Stimulated activated CD4-positive, alpha-beta T cell treated with anti-CD3 and anti-CD28 coated beads, Interleukin-4, amount 100 ng/mL, for 1 hour (primary cell): ENCODE measurements at regions not wholly inside any gene's neighbourhood (a gene's known extent, or its start where the extent isn't known, plus 50 kb on each side); places are given as distances from the start of the nearest gene placed in this dataset.
"Not testable (repeated sequence)": the region's sequence is repeated elsewhere in the genome, so short reads cannot be mapped to it uniquely, and the experiment has no call there.

Experiments used
- DNase-seq: peaks from one replicate; pipeline ENCODE4 v3.0.0-alpha.2; 2020

DNA sequence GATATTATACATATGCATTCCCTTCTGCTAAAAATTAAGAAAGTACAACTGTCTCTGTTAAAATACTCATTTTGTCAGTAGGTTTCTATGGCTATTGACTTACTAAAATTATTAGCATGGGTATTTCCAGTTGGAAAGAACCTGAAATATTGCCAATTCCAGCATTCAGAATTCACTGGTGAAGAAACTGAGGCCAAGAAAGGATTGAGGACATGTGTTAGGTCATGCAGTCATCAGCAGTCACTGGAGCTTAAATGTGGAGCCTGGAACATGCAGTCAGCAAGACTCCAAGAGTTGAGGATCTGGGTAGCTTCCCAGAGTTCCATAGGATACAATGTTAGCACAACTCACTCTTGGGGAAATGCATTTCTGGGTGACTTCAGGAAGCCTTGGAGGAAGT, 1335.6 kb downstream of the AACS start:
- DNase-seq: no peak

GRCh38 chr12:126404293-126404881, 1339.2 kb downstream of the AACS start:
- no peak for DNase-seq

DNA sequence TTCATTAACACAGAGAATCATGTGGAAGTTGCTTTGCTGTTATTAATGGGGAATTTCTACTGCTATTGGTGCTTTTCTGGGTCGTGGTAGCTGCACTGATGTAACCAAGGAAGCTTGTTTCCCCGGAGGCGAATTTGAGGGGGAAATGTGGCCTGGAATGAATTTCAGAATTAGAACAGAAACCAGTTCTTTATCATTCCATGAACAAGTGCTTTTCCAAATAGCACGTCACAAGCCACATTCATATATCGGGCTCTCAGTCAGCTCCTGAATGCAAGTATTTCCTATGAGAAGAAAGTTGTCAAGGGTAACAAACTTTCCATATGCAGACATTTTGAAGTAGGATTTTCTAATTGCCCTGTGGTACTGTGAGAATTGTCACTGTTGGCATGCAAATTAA, 1353.2 kb downstream of the AACS start:
- DNase-seq: no peak

DNA sequence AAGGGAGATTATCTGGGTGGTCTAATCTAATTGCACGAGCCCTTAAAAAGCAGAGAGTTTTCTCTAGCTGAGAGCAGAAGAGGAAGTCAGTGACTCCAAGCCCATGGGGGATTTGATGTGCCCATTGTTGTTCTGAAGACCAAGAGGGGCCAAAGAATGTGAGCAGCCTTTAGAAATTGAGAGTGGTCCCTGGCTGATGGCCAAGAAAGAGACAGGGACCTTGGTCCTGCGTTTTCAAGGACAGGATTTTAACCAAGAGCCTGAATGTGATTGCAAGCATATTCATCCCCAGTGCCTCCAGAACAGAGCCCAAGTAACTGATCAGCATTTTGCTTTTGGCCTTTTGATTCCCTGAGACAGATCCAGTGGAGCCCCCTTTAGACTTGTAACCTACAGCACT, 1353.9 kb downstream of the AACS start:
- DNase-seq: no peak

DNA sequence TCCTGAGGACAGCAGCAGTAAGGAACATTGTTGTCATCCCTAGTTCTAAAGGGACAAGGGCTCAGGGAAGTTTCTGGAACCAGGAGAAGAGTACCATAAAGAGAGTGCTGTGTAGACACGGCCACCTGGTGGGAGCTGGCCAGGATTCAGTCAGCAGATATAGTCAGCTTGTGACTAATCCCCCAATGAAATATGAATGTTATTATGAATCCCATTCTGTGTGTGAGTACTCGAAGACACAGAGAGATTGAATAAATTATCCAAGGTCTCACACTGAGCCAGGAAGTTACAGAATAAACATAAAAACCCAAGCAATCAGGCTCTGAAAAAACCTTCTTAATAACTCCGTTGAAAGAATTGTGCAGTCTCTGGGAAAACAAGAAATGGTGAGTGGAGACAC, 1359.5 kb downstream of the AACS start:
- DNase-seq: no peak

- no peak for DNase-seq
Measured at GRCh38 chr12:126425264-126425663, 1360.0 kb downstream of the AACS start.

DNA sequence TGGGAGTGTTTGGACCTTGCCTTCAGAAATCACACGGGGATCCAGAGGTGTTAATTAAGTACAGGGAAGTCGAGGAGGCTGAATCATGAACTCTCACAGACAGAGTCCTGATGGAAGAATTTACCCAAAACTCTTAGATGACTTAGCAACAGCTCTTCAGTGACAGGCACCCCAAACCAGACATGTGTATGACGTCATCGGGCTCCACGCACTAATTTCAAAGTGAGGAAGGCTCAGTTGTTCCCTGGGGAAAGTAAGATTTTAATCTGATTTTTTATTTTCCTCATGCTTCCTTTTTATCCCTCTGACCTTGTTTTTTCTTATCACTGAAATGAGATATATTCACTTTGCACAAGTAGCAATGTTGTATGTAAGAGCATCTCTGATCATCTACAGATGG, 1363.5 kb downstream of the AACS start:
- no peak for DNase-seq

GRCh38 chr12:126430921-126431320, 1365.7 kb downstream of the AACS start:
- DNase-seq: no peak

GRCh38 chr12:126431767-126432166, 1366.5 kb downstream of the AACS start:
- DNase-seq: no peak

- DNase-seq: no peak
Measured at GRCh38 chr12:126432780-126433179, 1367.5 kb downstream of the AACS start.

GRCh38 chr12:126434412-126434985, 1369.3 kb downstream of the AACS start:
- DNase-seq: no peak

DNA sequence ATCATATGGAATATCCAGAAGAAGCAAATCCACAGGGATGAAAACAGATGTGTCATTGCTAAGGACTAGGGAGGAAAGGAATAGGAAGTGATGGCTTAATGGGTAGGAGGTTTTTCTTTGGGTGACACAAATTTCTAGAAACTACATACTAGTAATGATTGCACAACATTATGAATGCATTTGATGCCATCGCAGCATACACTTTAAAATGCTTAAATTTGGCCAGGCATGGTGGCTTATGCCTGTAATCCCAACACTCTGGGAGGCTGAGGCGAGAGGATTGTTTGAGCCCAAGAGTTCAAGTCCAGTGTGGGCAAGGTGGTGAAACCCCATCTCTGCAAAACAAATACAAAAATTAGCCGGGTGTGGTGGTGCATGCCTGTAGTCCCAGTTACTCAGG, 1370.8 kb downstream of the AACS start:
- no peak for DNase-seq

GRCh38 chr12:126437934-126438333, 1372.7 kb downstream of the AACS start:
- no peak for DNase-seq

DNA sequence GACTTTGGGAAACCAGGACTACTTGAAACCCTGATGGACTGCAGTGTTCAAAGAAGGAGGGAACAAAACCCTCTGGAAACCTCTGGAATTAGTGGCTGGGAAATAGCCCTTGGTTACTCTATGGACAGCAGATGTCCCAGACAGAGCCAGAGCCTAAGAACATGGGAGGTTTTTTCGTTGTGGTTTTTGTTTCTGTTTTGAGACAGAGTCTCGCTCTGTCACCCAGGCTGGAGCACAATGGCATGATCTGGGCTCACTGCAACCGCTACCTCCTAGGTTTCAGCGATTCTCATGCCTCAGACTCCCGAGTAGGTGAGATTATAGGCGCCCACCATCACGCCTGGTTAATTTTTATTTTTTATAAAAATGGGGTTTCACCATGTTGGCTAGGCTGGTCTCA, 1378.7 kb downstream of the AACS start:
- DNase-seq: no peak

GRCh38 chr12:126447346-126447745, 1382.1 kb downstream of the AACS start:
- DNase-seq: no peak

DNA sequence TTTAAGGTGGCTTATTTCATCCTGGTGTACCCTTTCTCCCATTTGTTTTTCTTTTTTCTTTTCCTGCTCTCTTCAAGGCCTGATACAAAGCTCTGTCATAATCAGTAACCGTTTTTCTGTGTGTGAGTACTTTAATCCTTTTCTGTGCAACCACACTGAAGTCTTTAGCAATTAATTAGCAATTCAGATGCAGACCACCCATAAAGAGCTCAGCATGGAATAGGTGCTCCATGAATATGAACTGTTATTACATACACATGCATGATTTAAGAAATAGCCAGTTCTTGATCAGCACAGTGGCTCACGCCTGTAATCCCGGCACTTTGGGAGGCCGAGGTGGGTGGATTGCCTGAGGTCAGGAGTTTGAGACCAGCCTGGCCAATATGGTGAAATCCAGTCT, 1386.6 kb downstream of the AACS start:
- no peak for DNase-seq

GRCh38 chr12:126452686-126453085, 1387.5 kb downstream of the AACS start:
- DNase-seq: not testable (repeated sequence)

- DNase-seq: no peak
Measured at GRCh38 chr12:126454581-126454980, 1389.3 kb downstream of the AACS start.

DNA sequence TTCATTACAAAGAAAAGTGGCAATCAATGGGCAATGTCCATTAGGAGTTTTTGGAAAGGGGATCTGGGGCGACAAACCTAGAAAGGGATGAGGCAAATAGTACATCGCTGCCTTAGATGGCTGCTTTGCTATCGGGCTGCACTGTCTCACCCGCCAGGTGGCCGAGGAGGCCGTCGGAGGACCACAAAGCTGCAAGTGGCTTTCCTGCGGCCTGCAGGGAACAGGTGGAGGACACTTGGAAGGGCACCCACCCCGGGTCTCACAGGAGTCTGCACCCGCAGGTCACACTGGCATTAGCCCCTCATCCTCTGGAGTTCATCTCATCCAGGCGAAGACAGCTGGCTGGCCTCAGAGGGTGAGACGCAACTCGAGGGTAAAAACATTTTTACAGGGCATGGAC, 1392.5 kb downstream of the AACS start:
- DNase-seq: no peak

- no peak for DNase-seq
Measured at GRCh38 chr12:126464153-126464552, 1398.9 kb downstream of the AACS start.

DNA sequence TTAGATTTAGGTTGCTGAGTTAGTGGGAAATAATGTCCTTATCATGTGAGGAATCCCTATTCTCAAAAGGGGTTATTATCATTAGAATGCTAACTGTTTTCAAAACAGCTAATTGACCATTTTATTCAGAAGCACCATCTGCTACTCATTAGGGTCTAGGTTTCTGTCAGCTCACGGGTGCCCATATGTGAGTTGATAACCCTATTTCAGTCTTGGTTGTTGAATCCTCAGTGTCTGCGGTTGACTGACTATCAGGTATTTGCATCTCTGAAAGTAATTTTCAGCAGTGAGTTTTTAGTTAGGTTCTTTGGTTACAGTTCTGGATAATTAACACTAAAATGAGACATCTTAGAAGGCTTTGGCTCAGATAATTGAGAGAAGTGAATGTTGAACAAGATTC, 1404.0 kb downstream of the AACS start:
- DNase-seq: no peak

DNA sequence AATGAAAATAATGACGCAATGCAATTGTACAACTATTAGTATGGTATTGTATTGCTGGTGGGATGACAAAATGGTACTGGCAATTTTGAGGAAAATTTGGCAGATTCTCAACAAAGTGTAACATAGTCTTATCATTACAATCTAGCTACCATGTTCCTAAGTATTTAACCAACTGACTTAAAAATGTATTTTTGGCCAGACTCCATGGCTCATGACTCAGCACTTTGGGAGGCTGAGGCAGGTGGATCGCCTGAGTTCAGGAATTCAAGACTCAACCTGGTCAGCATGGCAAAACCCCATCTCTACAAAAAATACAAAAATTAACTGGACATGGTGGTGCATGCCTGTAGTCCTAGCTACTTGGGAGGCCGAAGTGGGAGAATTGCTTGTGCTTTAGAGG, 1409.5 kb downstream of the AACS start:
- DNase-seq: no peak

DNA sequence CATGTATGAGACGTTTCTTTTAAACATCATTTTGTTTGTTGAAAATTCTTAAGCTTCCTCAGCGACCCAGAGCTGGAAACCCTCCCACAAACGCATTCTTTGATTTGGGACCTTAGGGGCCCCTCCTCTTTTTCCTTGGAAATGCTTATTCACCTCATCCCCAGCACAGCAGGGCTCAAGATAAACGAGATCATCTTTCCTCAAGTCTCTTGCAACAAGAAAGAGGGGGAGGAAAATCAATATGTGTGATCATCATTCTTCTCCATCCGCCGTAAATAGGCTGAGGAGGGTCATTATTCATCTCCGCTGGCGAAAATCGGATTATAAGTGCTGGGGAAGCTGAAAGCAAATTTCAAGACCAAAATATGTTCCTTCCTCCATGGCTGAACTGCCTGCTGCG, 1415.2 kb downstream of the AACS start:
- no peak for DNase-seq

- no peak for DNase-seq
Measured at GRCh38 chr12:126481688-126482087, 1416.5 kb downstream of the AACS start.

DNA sequence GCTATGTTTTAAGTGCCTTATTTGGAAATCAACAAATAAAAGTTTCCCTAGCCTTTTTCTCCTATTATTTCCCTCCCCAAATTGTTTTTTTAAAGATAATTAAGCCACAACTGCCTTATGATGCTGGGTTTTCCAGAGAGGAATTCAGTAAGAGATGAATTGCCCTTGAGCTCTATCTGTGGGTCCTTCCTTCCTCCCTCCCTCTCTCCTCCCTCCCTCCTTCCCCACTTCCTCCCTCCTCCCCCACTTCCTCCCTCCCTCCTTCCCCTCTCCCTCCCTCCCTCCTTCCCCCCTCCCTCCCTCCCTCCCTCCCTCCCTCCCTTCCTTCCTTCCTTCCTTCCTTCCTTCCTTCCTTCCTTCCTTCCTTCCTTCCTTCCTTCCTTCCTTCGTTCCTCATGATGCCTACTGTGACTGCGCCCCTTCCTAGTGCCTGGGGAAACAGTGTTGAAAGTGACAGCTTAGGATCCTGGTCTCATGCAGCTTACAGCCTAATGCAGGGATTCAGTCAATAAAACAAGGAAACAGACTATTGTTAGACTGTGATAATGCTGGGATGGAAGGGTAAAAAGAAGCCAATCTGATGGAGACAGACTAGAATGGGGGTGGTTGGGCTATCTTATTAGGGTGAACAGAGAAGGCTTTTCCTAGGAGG, 1417.1 kb downstream of the AACS start:
- DNase-seq: no peak
